Calu3 (cell line): ENCODE measurements at regions not wholly inside any gene's neighbourhood (a gene's known extent, or its start where the extent isn't known, plus 50 kb on each side); places are given as distances from the start of the nearest gene placed in this dataset.

Experiments used
- BruUV-seq: library from RNA; stranded (reverse); fragments of 400-500 nt; replicated peaks from 2 replicates; lab custom pipeline; 2021; lab: Mats Ljungman, UMichigan
- CTCF ChIA-PET: fragments of 300-600 bp; sonication (Branson Sonifier 250); formaldehyde crosslinking; loops from one replicate; lab custom pipeline; 2022; ENCODE audit warnings: antibody characterized with exemption; lab: Charles Lee
- DNase-seq: peaks from one replicate; pipeline ENCODE4 v3.0.0; 2022
- H3K27ac Mint-ChIP-seq: one replicate; pipeline ENCODE4 v1.8.0; 2022; ENCODE audit warnings: mixed read lengths; ENCODE audit not compliant: unreplicated experiment
- H3K27me3 Mint-ChIP-seq: one replicate; pipeline ENCODE4 v1.8.0; 2022; ENCODE audit warnings: mixed read lengths; ENCODE audit not compliant: unreplicated experiment
- H3K36me3 Mint-ChIP-seq: one replicate; pipeline ENCODE4 v1.8.0; 2022; ENCODE audit warnings: mild to moderate bottlenecking, moderate library complexity, mixed read lengths; ENCODE audit not compliant: insufficient read depth, unreplicated experiment
- H3K4me1 Mint-ChIP-seq: one replicate; pipeline ENCODE4 v1.8.0; 2022; ENCODE audit warnings: mild to moderate bottlenecking, low read depth, mixed read lengths; ENCODE audit not compliant: unreplicated experiment
- H3K4me3 Mint-ChIP-seq: one replicate; pipeline ENCODE4 v1.8.0; 2022; ENCODE audit warnings: mild to moderate bottlenecking, low read depth, moderate library complexity, mixed read lengths; ENCODE audit not compliant: unreplicated experiment
- H3K9me3 Mint-ChIP-seq: one replicate; pipeline ENCODE4 v1.8.0; 2022; ENCODE audit warnings: low read depth, mixed read lengths; ENCODE audit not compliant: unreplicated experiment
- CTCF ChIP-seq: fragments of 200-600 bp; IDR thresholded peaks from one replicate; pipeline ENCODE4 v1.8.0; 2022; ENCODE audit warnings: antibody characterized with exemption; ENCODE audit not compliant: unreplicated experiment
- intact Hi-C: fragments of 100-400 bp; cut with micrococcal nuclease; formaldehyde crosslinking; loops from one replicate; pipeline ENCODE4 v1.10.0; 2022; ENCODE audit not compliant: unreplicated experiment

GRCh38 chr2:234770031-234770506 lies 181.7 kb upstream of the SH3BP4 start:
- H3K4me1 Mint-ChIP-seq, result peaks cover 15% of the 10 kb centered on the region
- H3K27me3 Mint-ChIP-seq, result peaks cover 87% of the 10 kb centered on the region
- CTCF ChIA-PET, result no interaction called here
- H3K9me3 Mint-ChIP-seq, result peaks cover 5% of the 10 kb centered on the region
- no TSS peak for BruUV-seq
- intact Hi-C loops, result no loop called here
- H3K4me3 Mint-ChIP-seq, result no peak overlapping the region
- H3K27ac Mint-ChIP-seq, result no peak overlapping the region
- no peak for DNase-seq
- no peak for TF ChIP-seq CTCF
- H3K36me3 Mint-ChIP-seq, result no peaks in the 10 kb centered on the region

- Mint-ChIP-seq H3K27me3 (peaks cover 83% of the 10 kb centered on the region), H3K4me3 (no peak overlapping the region), H3K4me1 (peaks cover 15% of the 10 kb centered on the region), H3K27ac (no peak overlapping the region), H3K9me3 (peaks cover 5% of the 10 kb centered on the region), H3K36me3 (no peaks in the 10 kb centered on the region)
- CTCF ChIA-PET, result no interaction called here
- no TSS peak for BruUV-seq
- intact Hi-C loops, result no loop called here
- no peak for DNase-seq
- TF ChIP-seq CTCF, result no peak
These were observed 183.1 kb upstream of the SH3BP4 start for GRCh38 chr2:234768608-234769196.

- no peak for DNase-seq
- Mint-ChIP-seq H3K36me3 (no peaks in the 10 kb centered on the region), H3K4me3 (no peak overlapping the region), H3K27ac (no peak overlapping the region), H3K9me3 (peaks cover 5% of the 10 kb centered on the region), H3K4me1 (no peaks in the 10 kb centered on the region), H3K27me3 (peaks cover 62% of the 10 kb centered on the region)
- intact Hi-C loops, result no loop called here
- TF ChIP-seq CTCF, result no peak
- CTCF ChIA-PET, result no interaction called here
- BruUV-seq, result no TSS peak
These were observed 186.5 kb upstream of the SH3BP4 start for GRCh38 chr2:234765279-234765678.

- intact Hi-C loops, result no loop called here
- Mint-ChIP-seq H3K4me1 (no peaks in the 10 kb centered on the region), H3K9me3 (peaks cover 5% of the 10 kb centered on the region), H3K27ac (no peak overlapping the region), H3K4me3 (no peak overlapping the region), H3K36me3 (no peaks in the 10 kb centered on the region), H3K27me3 (peaks cover 60% of the 10 kb centered on the region)
- DNase-seq, result no peak
- CTCF ChIA-PET, result no interaction called here
- BruUV-seq, result no TSS peak
- TF ChIP-seq CTCF, result no peak
These were observed 187.4 kb upstream of the SH3BP4 start for GRCh38 chr2:234764372-234764771.
